A549 (cell line): ENCODE measurements at regions not wholly inside any gene's neighbourhood (a gene's known extent, or its start where the extent isn't known, plus 50 kb on each side); places are given as distances from the start of the nearest gene placed in this dataset.
A peak's percentile ranks its signal among the peaks of the same experiment; 100 is the strongest.

Experiments
- ATAC-seq, 2 experiments: fragments of 200-7000 bp in 1 of 2; fragments of >200 bp in 1 of 2; cut with Nextera tagmentation in 1 of 2; cut with Tn5 transposase in 1 of 2; 3 replicates each; pipeline versions ENCODE4 v1.8.0 to v1.9.1; 2018 to 2020; ENCODE audit warnings: mild to moderate bottlenecking in 1 of 2, moderate library complexity in 1 of 2
- CTCF ChIA-PET: fragments of 300-600 bp; sonication (Branson Sonifier 250); formaldehyde crosslinking; extraction: SDS; loops from one replicate; lab custom pipeline; 2021; ENCODE audit warnings: antibody characterized with exemption, inconsistent platforms; lab: Yijun Ruan, JAX
- POLR2A ChIA-PET: fragments of 350-600 bp; formaldehyde crosslinking; extraction: SDS; loops from one replicate; lab custom pipeline; 2021; ENCODE audit warnings: antibody characterized with exemption, inconsistent platforms; lab: Yijun Ruan, JAX
- DNase-seq, 2 experiments: peaks; one replicate each; pipeline versions ENCODE4 v3.0.0 to v3.0.0-alpha.2; 2011 to 2016; ENCODE audit warnings: low read depth in 1 of 2, low spot score in 1 of 2
- FAIRE-seq: peaks from 2 replicates; lab custom pipeline; 2011; peaks lifted over from hg19 to GRCh38; lab: Jason Lieb, UNC
- H3K27ac ChIP-seq, 2 experiments: fragments of >200 bp; sonication (Bioruptor Twin); formaldehyde crosslinking; 3 replicates each; pipeline ENCODE4 v1.5.1; 2016 to 2017
- H3K4me1 ChIP-seq: fragments of >200 bp; sonication (Bioruptor Twin); formaldehyde crosslinking; 3 replicates; pipeline ENCODE4 v1.6.1; 2016
- H3K4me2 ChIP-seq: fragments of >200 bp; sonication (Bioruptor Twin); formaldehyde crosslinking; 3 replicates; pipeline ENCODE4 v1.6.1; 2016
- H3K4me3 ChIP-seq: fragments of >200 bp; sonication (Bioruptor Twin); formaldehyde crosslinking; 3 replicates; pipeline ENCODE4 v1.5.1; 2016
- H3K9me3 ChIP-seq: fragments of >200 bp; sonication (Bioruptor Twin); formaldehyde crosslinking; 3 replicates; pipeline ENCODE4 v1.6.1; 2016
- CHD2 ChIP-seq: fragments of 150-350 bp; IDR thresholded peaks from 2 replicates; pipeline ENCODE4 v1.6.1; 2014; ENCODE audit warnings: low read length; ENCODE audit not compliant: partially characterized antibody
- ESRRA ChIP-seq: fragments of 150-350 bp; IDR thresholded peaks from 2 replicates; pipeline ENCODE4 v1.6.1; 2014; ENCODE audit warnings: mild to moderate bottlenecking, low read length, borderline replicate concordance
- FOSL2 ChIP-seq, 2 experiments: fragments of 450-650 bp in 1 of 2; fragments of >200 bp in 1 of 2; sonication (Bioruptor Twin) in 1 of 2; formaldehyde crosslinking; IDR thresholded peaks; 2 replicates each; pipeline versions ENCODE4 v1.5.0 to v1.6.1; 2016 to 2020; ENCODE audit warnings: mild to moderate bottlenecking in 1 of 2, moderate library complexity in 1 of 2
- HDAC2 ChIP-seq: fragments of 200-600 bp; sonication (generic); IDR thresholded peaks from 2 replicates; pipeline ENCODE4 v1.6.1; 2016
- KDM5A ChIP-seq: fragments of 200-600 bp; sonication (generic); IDR thresholded peaks from 2 replicates; pipeline ENCODE4 v1.6.1; 2016; ENCODE audit warnings: antibody characterized with exemption, mild to moderate bottlenecking
- MAZ ChIP-seq: fragments of 150-350 bp; IDR thresholded peaks from 2 replicates; pipeline ENCODE4 v1.6.1; 2014; ENCODE audit warnings: antibody characterized with exemption, low read depth, low read length, borderline replicate concordance
- POLR2A ChIP-seq: IDR thresholded peaks from 2 replicates; pipeline ENCODE4 v1.6.1; 2012; ENCODE audit warnings: mild to moderate bottlenecking, low read length
- RCOR1 ChIP-seq: fragments of 150-350 bp; IDR thresholded peaks from 2 replicates; pipeline ENCODE4 v1.6.1; 2014; ENCODE audit warnings: antibody characterized with exemption, low read length, low read depth
- TFCP2L1 ChIP-seq: fragments of 250-450 bp; sonication (Bioruptor Pico); IDR thresholded peaks from 2 replicates; pipeline ENCODE4 v1.5.0; 2021; ENCODE audit warnings: mild to moderate bottlenecking
- ZFP36 ChIP-seq: fragments of 450-650 bp; IDR thresholded peaks from 2 replicates; pipeline ENCODE4 v1.6.1; 2014; ENCODE audit warnings: borderline replicate concordance; ENCODE audit not compliant: partially characterized antibody
- WGBS: methylation state at CpG from one replicate; pipeline ENCODE4 v1.1.6; 2017; ENCODE audit errors: missing lambda C conversion rate; 5-methylcytosine and 5-hydroxymethylcytosine counted together
- TF ChIP-seq, protein P1 (sequence below): fragments of 150-350 bp; IDR thresholded peaks from 2 replicates; pipeline ENCODE4 v1.6.1; 2014; ENCODE audit warnings: low read depth, mild to moderate bottlenecking, low read length
- TF ChIP-seq, protein P2 (sequence below): fragments of 250-450 bp; sonication (Bioruptor Pico); IDR thresholded peaks from 2 replicates; pipeline ENCODE4 v1.5.0; 2020; ENCODE audit warnings: low read depth, mild to moderate bottlenecking, moderate library complexity

DNA sequence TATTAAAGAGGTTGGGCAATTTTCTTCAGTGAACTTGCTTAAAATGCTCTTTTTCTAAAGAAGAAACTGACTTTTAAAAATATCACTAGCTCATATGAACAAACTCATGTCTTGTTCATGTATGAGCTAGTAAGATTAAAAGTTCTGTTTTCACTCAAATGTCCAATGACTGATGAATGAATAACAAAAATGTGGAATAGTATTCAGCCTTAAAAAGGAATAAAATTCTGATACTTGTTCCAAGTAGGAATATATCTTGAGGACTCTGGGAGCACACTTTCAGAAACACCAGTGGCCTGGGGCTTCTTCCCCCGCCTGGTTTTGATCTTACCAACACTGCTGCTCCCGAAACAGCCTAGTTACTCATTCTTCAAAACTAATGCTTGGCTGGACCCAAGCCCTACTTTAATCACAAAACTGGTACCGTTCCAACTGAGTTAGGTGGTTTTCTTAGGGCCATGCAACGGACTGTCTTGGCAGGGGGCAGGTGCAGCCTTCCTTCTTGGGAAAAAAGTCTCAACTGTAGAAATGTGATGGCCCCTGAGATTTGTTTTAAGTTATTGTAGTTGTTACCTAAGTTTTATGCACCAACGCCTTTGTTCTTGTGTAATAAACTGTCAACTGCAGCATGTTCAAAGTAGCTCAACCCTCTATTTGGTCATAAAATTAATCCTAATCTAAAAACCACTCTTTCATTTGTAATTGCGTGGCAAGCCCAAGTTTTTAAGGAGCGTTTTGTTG is 116.0 kb downstream of the ETS2 start:
- no peak for FAIRE-seq
- ATAC-seq: no peak

GRCh38 chr21:38920631-38921398 is 115.1 kb downstream of the ETS2 start:
- ATAC-seq (no peak), FAIRE-seq (no peak), DNase-seq (peak in 1 of 2 experiments; percentile 18)
- H3K4me2 ChIP-seq: peak overlapping the region; percentile 63
- no peak overlapping the region for H3K4me3 ChIP-seq
- TF ChIP-seq, protein P1, sequence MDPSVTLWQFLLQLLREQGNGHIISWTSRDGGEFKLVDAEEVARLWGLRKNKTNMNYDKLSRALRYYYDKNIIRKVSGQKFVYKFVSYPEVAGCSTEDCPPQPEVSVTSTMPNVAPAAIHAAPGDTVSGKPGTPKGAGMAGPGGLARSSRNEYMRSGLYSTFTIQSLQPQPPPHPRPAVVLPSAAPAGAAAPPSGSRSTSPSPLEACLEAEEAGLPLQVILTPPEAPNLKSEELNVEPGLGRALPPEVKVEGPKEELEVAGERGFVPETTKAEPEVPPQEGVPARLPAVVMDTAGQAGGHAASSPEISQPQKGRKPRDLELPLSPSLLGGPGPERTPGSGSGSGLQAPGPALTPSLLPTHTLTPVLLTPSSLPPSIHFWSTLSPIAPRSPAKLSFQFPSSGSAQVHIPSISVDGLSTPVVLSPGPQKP: no peak
- no peak for TF ChIP-seq FOSL2 (IDR thresholded peaks at IDR 0.05)
- TF ChIP-seq FOSL2 (CRISPR knock-in tag; IDR thresholded peaks at IDR 0.05): peak; percentile 27; the same call in 1 of the 2 replicates
- TF ChIP-seq MAZ: no peak
- H3K27ac ChIP-seq: peak overlapping the region; percentile 31 to 68; a peak in 4 of 6 replicates
- H3K4me1 ChIP-seq: peaks cover 24% of the 10 kb centered on the region; the same call in 2 of the 3 replicates
- WGBS: 18% methylated on average over 8 of the region's 8 CpGs
- H3K9me3 ChIP-seq: no peaks in the 10 kb centered on the region
- POLR2A ChIA-PET: no interaction called here
- CTCF ChIA-PET: interaction anchor here (0.6 to 0.8 kb wide), 2 partner anchors 9 to 37 kb away, joined by 3 to 4 read pairs; no protein-coding TSS in a partner anchor

More for the DNA sequence above, 116.0 kb downstream of the ETS2 start:
- no peak for DNase-seq
- WGBS: 64% methylated on average over 7 of the region's 7 CpGs
- Histone ChIP-seq H3K4me2 (peak overlapping the region; percentile 63), H3K27ac (no peak overlapping the region; a peak in 1 of 6 replicates), H3K4me1 (peaks cover 29% of the 10 kb centered on the region; the same call in 2 of the 3 replicates), H3K4me3 (no peak overlapping the region), H3K9me3 (no peaks in the 10 kb centered on the region)
- ChIA-PET POLR2A (no interaction called here), CTCF (no interaction called here)
- TF ChIP-seq RCOR1 (no peak), KDM5A (no peak), HDAC2 (0 out of 2 replicates have a peak, but pooled peaks have one; percentile 26), POLR2A (no peak)

DNA sequence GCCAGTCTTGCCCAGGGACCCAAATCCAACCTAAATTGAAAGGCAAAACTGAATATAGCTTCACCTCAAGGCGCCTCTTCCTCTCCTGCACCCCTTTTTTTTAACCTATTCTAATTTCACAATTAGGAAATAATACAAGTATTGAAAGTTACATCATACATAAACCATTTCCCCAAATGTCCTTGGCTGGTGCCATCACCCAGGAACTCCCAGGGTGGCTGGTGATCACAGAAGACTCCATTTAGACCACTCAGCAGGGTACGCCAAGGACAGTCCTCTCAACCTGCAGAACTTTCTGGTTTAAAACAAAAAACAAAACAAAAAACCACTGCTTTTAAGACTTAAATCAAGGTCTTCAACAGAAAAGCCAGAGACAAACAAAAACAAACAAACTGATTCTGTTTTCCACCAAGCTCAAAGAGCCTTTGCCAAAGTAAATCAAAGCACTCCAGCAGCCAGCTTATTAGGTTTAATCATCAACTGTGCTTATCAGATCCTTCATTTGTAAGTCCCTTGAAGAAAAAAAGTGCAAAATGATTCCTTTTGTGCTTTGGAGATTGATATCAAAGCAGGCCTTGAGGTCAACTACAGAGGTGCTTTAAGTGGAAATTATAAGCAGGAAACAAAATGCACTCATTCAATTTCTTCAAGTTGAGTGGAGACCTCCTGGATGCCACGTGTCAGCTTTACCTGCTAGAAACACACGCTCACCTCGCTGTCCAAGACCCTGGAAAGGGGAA is 113.0 kb downstream of the ETS2 start:
- ATAC-seq (no peak), DNase-seq (no peak), FAIRE-seq (no peak)
- no peak overlapping the region for H3K4me2 ChIP-seq
- no peak overlapping the region for H3K27ac ChIP-seq
- H3K9me3 ChIP-seq: no peaks in the 10 kb centered on the region
- H3K4me1 ChIP-seq: peaks cover 21% of the 10 kb centered on the region; the same call in 2 of the 3 replicates
- ChIA-PET CTCF (interaction anchor here (0.6 kb wide), 1 partner anchor 37 kb away, joined by 3 read pairs; no protein-coding TSS in a partner anchor), POLR2A (no interaction called here)
- TF ChIP-seq TFCP2L1 (CRISPR knock-in tag): no peak
- TF ChIP-seq CHD2: no peak
- H3K4me3 ChIP-seq: no peak overlapping the region
- 75% methylated on average over 5 of the region's 5 CpGs for WGBS

DNA sequence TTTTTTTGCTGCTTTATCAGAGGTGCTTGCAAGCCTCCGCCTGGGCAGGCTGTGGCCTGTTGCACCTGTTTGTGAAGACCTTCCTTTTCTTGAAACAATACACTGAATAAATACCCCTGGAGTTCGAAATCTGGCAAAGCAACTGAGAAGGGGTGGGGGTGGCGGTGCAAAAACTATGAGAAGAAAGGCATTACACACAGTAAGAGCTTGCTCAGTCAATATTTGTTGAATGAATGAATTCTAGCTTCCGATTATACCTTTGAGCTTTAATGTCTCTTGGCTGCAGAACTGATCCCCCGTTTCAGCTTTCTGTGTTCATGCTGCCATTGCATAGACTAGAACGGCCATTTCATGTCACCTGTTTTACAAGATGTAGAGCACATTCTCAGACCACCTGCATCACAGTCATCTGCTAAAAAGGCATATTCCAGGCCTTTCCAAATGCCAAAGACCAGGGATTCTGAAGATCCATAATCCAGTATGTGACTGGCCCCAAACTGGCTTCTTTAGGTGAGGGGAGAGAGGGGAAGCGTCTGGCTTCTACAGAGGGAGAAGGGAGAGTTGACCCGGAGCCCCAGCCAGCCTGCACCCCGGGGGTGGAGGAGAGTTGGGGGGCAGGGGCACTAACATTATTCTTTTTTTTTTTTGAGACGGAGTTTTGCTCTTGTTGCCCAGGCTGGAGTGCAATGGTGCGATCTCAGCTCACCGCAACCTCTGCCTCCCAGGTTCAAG is 111.5 kb downstream of the ETS2 start:
- H3K4me2 ChIP-seq: no peak overlapping the region
- ChIA-PET CTCF (no interaction called here), POLR2A (no interaction called here)
- no peaks in the 10 kb centered on the region for H3K9me3 ChIP-seq
- TF ChIP-seq, protein P2, sequence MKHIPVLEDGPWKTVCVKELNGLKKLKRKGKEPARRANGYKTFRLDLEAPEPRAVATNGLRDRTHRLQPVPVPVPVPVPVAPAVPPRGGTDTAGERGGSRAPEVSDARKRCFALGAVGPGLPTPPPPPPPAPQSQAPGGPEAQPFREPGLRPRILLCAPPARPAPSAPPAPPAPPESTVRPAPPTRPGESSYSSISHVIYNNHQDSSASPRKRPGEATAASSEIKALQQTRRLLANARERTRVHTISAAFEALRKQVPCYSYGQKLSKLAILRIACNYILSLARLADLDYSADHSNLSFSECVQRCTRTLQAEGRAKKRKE (CRISPR knock-in tag): no peak
- TF ChIP-seq ESRRA (no peak), ZFP36 (no peak), KDM5A (no peak), POLR2A (no peak)
- H3K4me3 ChIP-seq: no peak overlapping the region
- H3K4me1 ChIP-seq: peaks cover 34% of the 10 kb centered on the region; the same call in 2 of the 3 replicates
- FAIRE-seq (no peak), ATAC-seq (no peak), DNase-seq (no peak)
- H3K27ac ChIP-seq: no peak overlapping the region
- WGBS: 51% methylated on average over 12 of the region's 12 CpGs
